ENCODE measurements at regions not wholly inside any gene's neighbourhood (a gene's known extent, or its start where the extent isn't known, plus 50 kb on each side); places are given as distances from the start of the nearest gene placed in this dataset.

DNA sequence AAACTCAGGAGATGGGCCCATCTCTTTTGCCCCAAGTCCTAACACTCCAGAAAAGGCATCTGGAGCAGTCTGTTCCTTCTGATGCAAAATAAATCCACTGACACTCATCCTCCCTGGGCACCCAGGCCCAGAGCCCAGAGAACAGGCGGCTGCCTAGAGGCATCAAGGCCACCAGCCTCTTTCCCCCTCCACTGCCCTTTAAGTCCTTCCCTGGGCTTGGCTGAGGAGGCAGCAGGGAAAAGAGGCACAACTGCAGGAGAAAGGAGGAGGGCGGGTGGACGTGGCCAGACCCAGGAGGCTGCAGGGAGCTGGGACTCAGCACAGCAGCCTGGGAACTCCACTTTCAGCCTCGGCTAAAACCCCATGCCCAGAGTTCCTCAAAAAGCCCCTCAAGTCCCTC lies 99.7 kb upstream of the ID2 start:
- Histone ChIP-seq H3K9me3 (ENCODE audit: low read depth) (no peaks in the 10 kb centered on the region), H3K4me3 (no peak overlapping the region), H3K9ac (no peak overlapping the region), H3K27ac (no peak overlapping the region), H4K20me1 (ENCODE audit: insufficient read depth) (no peaks in the 10 kb centered on the region), H3K4me2 (ENCODE audit: unreplicated experiment) (no peak overlapping the region), H2AFZ (no peak overlapping the region), H3F3A (ENCODE audit: insufficient read depth) (no peaks in the 10 kb centered on the region), H3K4me1 (ENCODE audit: insufficient read depth) (no peaks in the 10 kb centered on the region), H3K79me2 (ENCODE audit: insufficient read depth) (no peaks in the 10 kb centered on the region), H3K27me3 (replicated peaks; ENCODE audit: insufficient read depth) (0 out of 2 replicates have a peak, but pooled peaks cover 4% of the 10 kb centered on the region), H3K9me2 (ENCODE audit: insufficient read depth) (no peaks in the 10 kb centered on the region), H3K36me3 (ENCODE audit: low read depth) (no peaks in the 10 kb centered on the region)
- TF ChIP-seq EZH2 (IDR thresholded peaks at IDR 0.05; ENCODE audit: insufficient read depth, poor library complexity, severe bottlenecking) (no peak), EZH2phosphoT487 (IDR thresholded peaks at IDR 0.05; ENCODE audit: insufficient read depth, low read depth) (no peak)
- DNase-seq = no peak
- in situ Hi-C loops (cut with MboI) = no loop called here
- WGBS, 2 experiments (ENCODE audit: low coverage in 1 of 2, low lambda C conversion rate in 2 of 2, missing lambda C conversion rate in 2 of 2) = 83 to 84% methylated on average over 4 of the region's 4 CpGs

DNA sequence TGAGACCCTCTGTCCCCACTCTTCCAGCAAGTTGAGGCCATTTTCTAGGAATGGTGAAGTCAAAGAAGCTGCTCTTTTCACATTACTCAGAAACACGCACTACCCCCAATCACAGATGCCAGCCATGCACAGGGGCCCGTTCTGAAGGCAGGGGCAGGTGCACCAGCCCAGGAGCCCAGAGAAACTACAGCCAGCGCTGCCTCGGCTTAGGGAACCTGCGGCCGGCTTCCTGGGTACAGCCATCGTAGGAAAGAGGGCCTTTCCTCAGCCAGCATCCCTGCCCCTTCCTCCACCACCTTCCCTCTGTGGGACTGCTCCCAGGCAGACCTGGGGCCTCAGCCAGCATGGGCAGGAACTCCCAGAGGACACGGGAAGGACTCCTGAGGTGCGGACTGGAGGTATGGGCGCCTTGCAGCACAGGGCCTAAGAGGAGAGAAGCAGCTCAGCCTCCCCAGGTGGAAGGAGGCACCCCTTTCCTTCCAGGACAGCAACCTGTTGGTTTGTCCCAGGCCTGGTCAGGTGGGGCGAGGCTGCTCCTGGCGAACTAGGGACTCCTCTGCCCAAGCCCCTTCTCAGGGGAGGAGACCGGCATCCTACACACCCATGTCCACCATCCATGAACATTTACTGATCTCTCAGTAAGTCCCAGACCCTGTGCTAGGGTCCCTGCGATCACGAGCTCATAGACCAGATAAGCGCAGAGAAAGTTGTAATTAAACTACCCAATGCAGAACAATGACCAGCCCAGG lies 99.0 kb upstream of the ID2 start:
- no peaks in the 10 kb centered on the region for H3K4me1 ChIP-seq (ENCODE audit: insufficient read depth)
- no peak overlapping the region for H3K4me3 ChIP-seq
- DNase-seq = no peak
- H3K36me3 ChIP-seq (ENCODE audit: low read depth) = no peaks in the 10 kb centered on the region
- no peaks in the 10 kb centered on the region for H3K9me3 ChIP-seq (ENCODE audit: low read depth)
- no peak for TF ChIP-seq EZH2phosphoT487 (IDR thresholded peaks at IDR 0.05; ENCODE audit: insufficient read depth, low read depth)
- no peak overlapping the region for H3K4me2 ChIP-seq (ENCODE audit: unreplicated experiment)
- no peak overlapping the region for H3K9ac ChIP-seq
- H4K20me1 ChIP-seq (ENCODE audit: insufficient read depth) = no peaks in the 10 kb centered on the region
- no peaks in the 10 kb centered on the region for H3F3A ChIP-seq (ENCODE audit: insufficient read depth)
- no peaks in the 10 kb centered on the region for H3K9me2 ChIP-seq (ENCODE audit: insufficient read depth)
- 92 to 93% methylated on average over 16 of the region's 16 CpGs for WGBS, 2 experiments (ENCODE audit: low coverage in 1 of 2, low lambda C conversion rate in 2 of 2, missing lambda C conversion rate in 2 of 2)
- H3K27ac ChIP-seq = no peak overlapping the region
- in situ Hi-C loops (cut with MboI) = no loop called here
- no peak overlapping the region for H2AFZ ChIP-seq
- no peaks in the 10 kb centered on the region for H3K79me2 ChIP-seq (ENCODE audit: insufficient read depth)
- H3K27me3 ChIP-seq (replicated peaks; ENCODE audit: insufficient read depth) = 0 out of 2 replicates have a peak, but pooled peaks cover 4% of the 10 kb centered on the region

DNA sequence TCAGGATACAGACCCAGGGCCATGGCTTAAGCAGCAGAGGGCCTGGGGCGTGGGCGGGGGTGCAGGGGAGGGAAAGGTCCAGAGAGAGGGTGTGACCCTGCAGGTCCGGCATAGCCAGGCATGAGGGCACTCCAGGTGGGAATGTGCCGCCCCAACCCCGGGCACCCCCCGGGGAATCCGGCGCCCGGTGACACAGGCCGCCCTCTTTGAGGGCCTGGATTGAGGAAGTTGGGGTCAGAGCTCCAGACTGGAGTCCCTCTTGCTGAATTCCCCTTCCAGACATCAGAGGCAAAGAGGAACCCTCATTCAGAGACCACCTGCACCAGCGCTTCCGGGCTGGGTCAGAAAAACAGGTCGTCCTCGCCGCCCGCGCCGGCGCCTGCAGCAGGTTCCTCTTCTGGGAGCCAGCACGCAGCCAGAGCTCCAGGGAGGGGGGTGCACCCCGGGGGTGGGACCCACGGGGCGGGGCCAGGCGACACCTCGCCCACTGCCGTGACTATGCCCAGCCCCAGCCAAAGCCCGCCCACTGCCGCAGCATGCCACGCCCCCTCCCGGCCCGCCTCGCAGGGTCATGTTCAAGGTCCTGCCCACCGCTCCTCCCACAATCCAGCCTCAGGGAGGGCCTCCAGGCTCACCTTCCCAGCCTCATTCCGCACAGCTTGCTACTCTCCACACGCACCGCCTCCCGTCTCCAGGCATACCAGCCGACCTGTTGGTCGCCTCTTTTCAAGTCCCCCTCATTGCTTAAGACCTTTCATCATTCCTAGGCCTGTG lies 98.3 kb upstream of the ID2 start:
- H3K27me3 ChIP-seq (replicated peaks; ENCODE audit: insufficient read depth) = 0 out of 2 replicates have a peak, but pooled peaks cover 4% of the 10 kb centered on the region
- H3K4me3 ChIP-seq = no peak overlapping the region
- H2AFZ ChIP-seq = no peak overlapping the region
- H3K4me1 ChIP-seq (ENCODE audit: insufficient read depth) = no peaks in the 10 kb centered on the region
- TF ChIP-seq EZH2 (IDR thresholded peaks at IDR 0.05; ENCODE audit: insufficient read depth, poor library complexity, severe bottlenecking) = no peak
- TF ChIP-seq EZH2phosphoT487 (IDR thresholded peaks at IDR 0.05; ENCODE audit: insufficient read depth, low read depth) = no peak
- H3K9ac ChIP-seq = no peak overlapping the region
- H3K36me3 ChIP-seq (ENCODE audit: low read depth) = no peaks in the 10 kb centered on the region
- no peak for DNase-seq
- H3K79me2 ChIP-seq (ENCODE audit: insufficient read depth) = no peaks in the 10 kb centered on the region
- WGBS, 2 experiments (ENCODE audit: low coverage in 1 of 2, low lambda C conversion rate in 2 of 2, missing lambda C conversion rate in 2 of 2) = 86 to 97% methylated on average over 17 to 38 of the region's 39 CpGs
- no peaks in the 10 kb centered on the region for H3K9me2 ChIP-seq (ENCODE audit: insufficient read depth)
- no peak overlapping the region for H3K4me2 ChIP-seq (ENCODE audit: unreplicated experiment)
- in situ Hi-C loops (cut with MboI) = no loop called here
- no peaks in the 10 kb centered on the region for H3F3A ChIP-seq (ENCODE audit: insufficient read depth)
- no peaks in the 10 kb centered on the region for H4K20me1 ChIP-seq (ENCODE audit: insufficient read depth)
- H3K27ac ChIP-seq = no peak overlapping the region
- H3K9me3 ChIP-seq (ENCODE audit: low read depth) = no peaks in the 10 kb centered on the region

DNA sequence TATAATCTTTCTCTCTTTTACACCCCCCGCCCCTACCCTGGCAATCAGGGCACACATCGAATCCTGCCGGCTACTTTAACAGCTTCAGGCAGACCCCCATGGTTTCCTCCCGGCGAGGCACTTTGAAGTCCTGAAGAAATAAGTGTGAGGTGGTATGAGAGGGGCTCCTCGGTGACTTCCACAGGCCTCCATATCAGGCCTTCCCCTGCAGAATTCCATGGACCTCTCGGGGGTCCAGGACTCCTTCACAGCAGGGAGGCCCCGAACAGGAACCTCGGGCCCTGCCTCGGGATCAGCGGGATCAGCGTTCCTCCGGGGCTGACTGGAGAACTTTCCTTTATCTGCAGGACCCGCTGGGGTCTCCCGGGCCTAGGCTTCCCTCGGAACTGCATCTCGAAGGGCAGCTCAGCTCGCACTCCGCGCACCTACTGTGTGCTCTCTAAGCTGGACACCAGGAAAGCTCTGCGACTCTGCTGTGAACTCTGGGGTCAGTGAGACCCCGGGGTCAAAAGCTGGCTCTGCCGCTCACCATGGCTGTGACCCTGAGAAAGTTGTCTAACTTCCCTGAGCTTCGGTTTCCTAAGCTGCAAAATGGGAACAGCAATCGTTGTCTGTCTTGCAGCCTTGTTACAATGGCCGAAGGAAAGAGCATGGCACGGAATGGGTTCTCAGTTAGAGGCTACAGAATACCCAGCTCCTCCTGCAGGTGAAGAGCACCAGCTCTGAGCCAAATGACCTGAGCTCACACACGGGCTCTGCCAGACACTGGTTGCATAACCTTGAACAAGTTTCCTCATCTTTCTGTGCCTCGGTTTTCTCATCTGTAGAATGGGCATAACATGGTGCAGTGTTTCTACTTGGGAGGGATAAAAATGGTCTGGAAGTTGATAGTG lies 97.4 kb upstream of the ID2 start:
- H3K27me3 ChIP-seq (replicated peaks; ENCODE audit: insufficient read depth) = 0 out of 2 replicates have a peak, but pooled peaks cover 4% of the 10 kb centered on the region
- no peak overlapping the region for H2AFZ ChIP-seq
- in situ Hi-C loops (cut with MboI) = no loop called here
- no peaks in the 10 kb centered on the region for H3F3A ChIP-seq (ENCODE audit: insufficient read depth)
- DNase-seq = no peak
- WGBS, 2 experiments (ENCODE audit: low coverage in 1 of 2, low lambda C conversion rate in 2 of 2, missing lambda C conversion rate in 2 of 2) = 92 to 94% methylated on average over 28 to 29 of the region's 29 CpGs
- H3K27ac ChIP-seq = no peak overlapping the region
- no peak overlapping the region for H3K4me3 ChIP-seq
- H3K9me3 ChIP-seq (ENCODE audit: low read depth) = no peaks in the 10 kb centered on the region
- H3K4me2 ChIP-seq (ENCODE audit: unreplicated experiment) = no peak overlapping the region
- H3K4me1 ChIP-seq (ENCODE audit: insufficient read depth) = no peaks in the 10 kb centered on the region
- H3K9me2 ChIP-seq (ENCODE audit: insufficient read depth) = no peaks in the 10 kb centered on the region
- H3K79me2 ChIP-seq (ENCODE audit: insufficient read depth) = no peaks in the 10 kb centered on the region
- TF ChIP-seq EZH2phosphoT487 (IDR thresholded peaks at IDR 0.05; ENCODE audit: insufficient read depth, low read depth) (no peak), EZH2 (IDR thresholded peaks at IDR 0.05; ENCODE audit: insufficient read depth, poor library complexity, severe bottlenecking) (no peak)
- no peaks in the 10 kb centered on the region for H3K36me3 ChIP-seq (ENCODE audit: low read depth)
- no peaks in the 10 kb centered on the region for H4K20me1 ChIP-seq (ENCODE audit: insufficient read depth)
- H3K9ac ChIP-seq = no peak overlapping the region

Data from GM23248 (cell line).